ENCODE measurements at regions not wholly inside any gene's neighbourhood (a gene's known extent, or its start where the extent isn't known, plus 50 kb on each side); places are given as distances from the start of the nearest gene placed in this dataset.

DNA sequence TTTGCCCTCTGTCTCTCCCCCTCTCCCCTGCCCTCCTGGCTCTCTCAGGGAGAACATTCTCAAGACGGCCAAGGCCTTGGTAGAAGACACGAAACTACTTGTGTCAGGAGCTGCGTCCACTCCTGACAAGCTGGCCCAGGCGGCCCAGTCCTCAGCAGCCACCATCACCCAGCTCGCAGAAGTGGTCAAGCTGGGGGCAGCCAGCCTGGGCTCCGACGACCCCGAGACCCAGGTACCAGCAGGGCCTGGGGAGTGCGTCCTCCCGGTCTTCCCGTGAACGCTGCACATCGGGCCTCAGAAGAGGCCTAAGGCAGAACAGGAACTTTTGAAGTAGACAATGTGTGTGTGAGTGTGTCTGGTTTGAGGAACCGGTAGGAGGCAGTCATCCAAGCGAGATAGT is 245.4 kb upstream of the TPM1 start:
- no peak overlapping the region for H3K9ac ChIP-seq (ENCODE audit: low read length)
- H3K9me3 ChIP-seq (ENCODE audit: low read length) = no peaks in the 10 kb centered on the region
- no peak overlapping the region for H3K27ac ChIP-seq (ENCODE audit: low read depth, low read length)
- H3K4me1 ChIP-seq (ENCODE audit: insufficient read depth, low read length) = no peaks in the 10 kb centered on the region
- no peak overlapping the region for H3K4me3 ChIP-seq (ENCODE audit: low read depth in 1 of 2, low read length in 2 of 2)
- peaks cover 5% of the 10 kb centered on the region for H3K36me3 ChIP-seq (ENCODE audit: insufficient read depth, low read length)
- no peaks in the 10 kb centered on the region for H3K27me3 ChIP-seq (ENCODE audit: control insufficient read depth in 1 of 2, insufficient read depth in 2 of 2, low read length in 2 of 2)

DNA sequence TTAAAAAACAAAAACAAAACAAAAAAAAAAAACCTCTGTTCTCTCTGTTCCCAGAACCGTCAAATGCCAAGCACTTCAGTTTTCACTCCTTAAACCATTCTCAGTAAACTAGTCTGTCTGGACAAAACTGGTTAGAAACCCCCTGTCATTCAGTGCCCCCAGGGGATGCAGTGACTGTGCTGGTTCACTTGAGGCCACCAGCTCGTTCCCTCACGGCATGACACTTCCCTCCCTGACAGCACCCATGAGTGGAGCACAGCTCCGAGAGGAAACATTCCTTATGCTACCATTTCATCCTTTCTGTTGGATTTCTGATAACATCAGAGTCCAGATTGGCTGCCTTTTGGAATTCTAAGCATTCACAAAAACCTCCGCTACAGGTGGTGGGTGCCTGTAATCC is 244.0 kb upstream of the TPM1 start:
- peaks cover 5% of the 10 kb centered on the region for H3K36me3 ChIP-seq (ENCODE audit: insufficient read depth, low read length)

DNA sequence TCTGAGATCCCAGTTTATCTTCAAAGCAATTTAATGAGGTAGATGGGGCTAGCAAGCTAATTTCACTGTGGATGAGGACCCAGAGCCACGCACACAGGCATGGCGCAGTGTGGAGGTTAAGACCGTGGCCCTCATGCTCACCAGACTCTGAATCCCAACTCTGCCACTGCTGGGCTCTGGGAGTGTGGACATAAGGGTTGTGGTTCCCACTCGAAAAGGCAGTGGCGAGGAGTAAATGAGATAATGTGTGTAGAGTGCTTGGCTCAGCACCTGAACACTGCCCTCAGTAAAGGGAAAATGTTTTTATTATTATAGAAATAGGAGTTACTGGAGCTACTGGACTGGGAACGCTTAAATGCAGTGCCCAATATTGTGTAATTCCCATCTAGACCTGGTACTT is 243.5 kb upstream of the TPM1 start:
- Histone ChIP-seq H3K36me3 (ENCODE audit: insufficient read depth, low read length) (peaks cover 5% of the 10 kb centered on the region), H3K9me3 (ENCODE audit: low read length) (no peaks in the 10 kb centered on the region), H3K9ac (ENCODE audit: low read length) (no peak overlapping the region), H3K4me3 (ENCODE audit: low read depth in 1 of 2, low read length in 2 of 2) (no peak overlapping the region), H3K27ac (ENCODE audit: low read depth, low read length) (no peak overlapping the region), H3K4me1 (ENCODE audit: insufficient read depth, low read length) (no peaks in the 10 kb centered on the region), H3K27me3 (ENCODE audit: control insufficient read depth in 1 of 2, insufficient read depth in 2 of 2, low read length in 2 of 2) (no peaks in the 10 kb centered on the region)

More for the DNA sequence above, 244.0 kb upstream of the TPM1 start:
- Histone ChIP-seq H3K27me3 (ENCODE audit: control insufficient read depth in 1 of 2, insufficient read depth in 2 of 2, low read length in 2 of 2) (no peaks in the 10 kb centered on the region), H3K9me3 (ENCODE audit: low read length) (no peaks in the 10 kb centered on the region), H3K9ac (ENCODE audit: low read length) (no peak overlapping the region), H3K27ac (ENCODE audit: low read depth, low read length) (no peak overlapping the region), H3K4me1 (ENCODE audit: insufficient read depth, low read length) (no peaks in the 10 kb centered on the region), H3K4me3 (ENCODE audit: low read depth in 1 of 2, low read length in 2 of 2) (no peak overlapping the region)

DNA sequence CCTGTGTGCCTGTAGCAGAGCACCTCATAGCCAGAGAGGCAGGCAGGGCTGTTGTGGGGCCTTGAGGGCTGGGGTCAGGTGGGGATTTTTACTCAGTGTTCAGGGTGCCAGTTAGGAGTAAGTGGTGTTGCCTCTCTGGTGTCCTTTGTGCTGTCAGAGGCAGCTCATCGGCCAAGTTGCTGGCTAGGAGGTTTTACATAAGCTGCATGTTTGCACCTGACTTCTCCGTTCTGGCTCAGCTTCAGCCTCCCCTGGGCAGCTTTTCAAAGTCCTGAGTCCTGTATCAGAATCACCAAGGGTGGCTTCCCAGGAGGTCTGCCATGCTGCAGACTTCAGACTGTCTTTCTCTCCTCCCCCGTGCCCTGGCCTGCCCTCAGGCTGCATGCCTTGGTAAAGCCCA is 242.6 kb upstream of the TPM1 start:
- H3K9ac ChIP-seq (ENCODE audit: low read length) = no peak overlapping the region

DNA sequence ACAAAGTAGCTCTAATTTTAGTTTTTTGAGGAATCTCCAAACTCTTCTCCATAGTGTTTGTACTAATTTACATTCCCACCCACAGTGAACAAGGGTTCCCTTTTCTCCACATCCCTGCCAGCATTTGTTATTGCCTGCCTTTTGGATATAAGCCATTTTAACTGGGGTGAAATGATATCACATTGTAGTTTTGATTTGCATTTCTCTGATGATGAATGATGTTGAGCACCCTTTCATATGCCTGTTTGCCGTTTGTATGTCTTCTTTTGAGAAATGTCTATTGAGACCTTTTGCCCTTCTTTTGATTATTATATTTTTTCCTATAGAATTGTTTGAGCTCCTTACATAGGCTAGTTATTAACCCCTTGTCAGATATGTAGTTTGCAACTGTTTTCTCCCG is 239.9 kb upstream of the TPM1 start:
- Histone ChIP-seq H3K9ac (ENCODE audit: low read length) (no peak overlapping the region), H3K36me3 (ENCODE audit: insufficient read depth, low read length) (peaks cover 22% of the 10 kb centered on the region), H3K9me3 (ENCODE audit: low read length) (no peaks in the 10 kb centered on the region), H3K27ac (ENCODE audit: low read depth, low read length) (no peak overlapping the region), H3K27me3 (ENCODE audit: control insufficient read depth in 1 of 2, insufficient read depth in 2 of 2, low read length in 2 of 2) (no peaks in the 10 kb centered on the region), H3K4me3 (ENCODE audit: low read depth in 1 of 2, low read length in 2 of 2) (no peak overlapping the region), H3K4me1 (ENCODE audit: insufficient read depth, low read length) (no peaks in the 10 kb centered on the region)

More for the DNA sequence above, 242.6 kb upstream of the TPM1 start:
- no peak overlapping the region for H3K27ac ChIP-seq (ENCODE audit: low read depth, low read length)
- H3K4me3 ChIP-seq (ENCODE audit: low read depth in 1 of 2, low read length in 2 of 2) = no peak overlapping the region
- H3K4me1 ChIP-seq (ENCODE audit: insufficient read depth, low read length) = no peaks in the 10 kb centered on the region
- no peaks in the 10 kb centered on the region for H3K9me3 ChIP-seq (ENCODE audit: low read length)
- peaks cover 5% of the 10 kb centered on the region for H3K36me3 ChIP-seq (ENCODE audit: insufficient read depth, low read length)
- no peaks in the 10 kb centered on the region for H3K27me3 ChIP-seq (ENCODE audit: control insufficient read depth in 1 of 2, insufficient read depth in 2 of 2, low read length in 2 of 2)

DNA sequence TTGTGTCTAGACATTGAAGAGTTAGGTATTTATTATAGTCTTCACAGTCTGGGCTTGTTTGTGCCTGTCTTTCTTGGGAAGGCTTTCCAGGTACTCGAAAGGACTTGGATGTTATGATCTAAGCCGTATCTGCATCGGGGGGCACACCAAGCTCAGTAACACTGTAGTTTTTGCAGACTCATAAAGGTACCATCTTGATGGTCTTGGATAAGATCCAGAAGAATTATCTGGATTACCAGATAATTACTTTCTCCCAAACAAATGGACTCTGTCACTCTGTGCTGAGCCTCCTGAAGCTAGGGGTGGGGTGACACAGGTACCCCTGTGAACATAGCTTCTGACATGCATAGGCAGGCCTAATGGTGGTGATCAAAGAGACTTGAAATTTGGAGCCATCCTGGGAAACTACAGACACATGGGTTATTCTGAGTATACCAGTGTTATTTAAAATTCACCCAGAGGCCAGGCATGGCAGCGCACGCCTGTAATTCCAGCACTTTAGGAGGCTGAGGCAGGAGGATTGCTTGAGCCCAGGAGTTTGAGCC is 238.6 kb upstream of the TPM1 start:
- Histone ChIP-seq H3K27ac (ENCODE audit: low read depth, low read length) (no peak overlapping the region), H3K4me1 (ENCODE audit: insufficient read depth, low read length) (no peaks in the 10 kb centered on the region), H3K4me3 (ENCODE audit: low read depth in 1 of 2, low read length in 2 of 2) (no peak overlapping the region), H3K36me3 (ENCODE audit: insufficient read depth, low read length) (peaks cover 21% of the 10 kb centered on the region), H3K27me3 (ENCODE audit: control insufficient read depth in 1 of 2, insufficient read depth in 2 of 2, low read length in 2 of 2) (no peaks in the 10 kb centered on the region), H3K9ac (ENCODE audit: low read length) (no peak overlapping the region), H3K9me3 (ENCODE audit: low read length) (no peaks in the 10 kb centered on the region)

DNA sequence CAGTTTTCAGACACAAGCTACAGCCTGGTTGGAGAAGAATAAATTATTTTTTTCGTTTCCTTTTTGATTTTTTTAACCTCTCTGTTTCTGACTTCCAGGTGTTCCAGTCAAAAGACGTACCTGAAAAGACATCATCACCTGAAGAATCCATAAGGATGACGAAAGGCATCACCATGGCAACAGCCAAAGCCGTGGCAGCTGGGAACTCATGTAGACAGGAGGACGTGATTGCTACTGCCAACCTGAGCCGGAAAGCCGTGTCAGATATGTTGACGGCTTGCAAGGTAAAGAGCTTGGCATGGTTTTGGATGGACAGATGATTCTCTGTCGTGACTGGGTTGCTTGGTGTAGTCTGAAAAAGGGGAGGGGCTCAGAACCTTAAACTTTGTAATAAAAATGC is 237.0 kb upstream of the TPM1 start:
- no peak overlapping the region for H3K9ac ChIP-seq (ENCODE audit: low read length)
- no peaks in the 10 kb centered on the region for H3K9me3 ChIP-seq (ENCODE audit: low read length)
- no peaks in the 10 kb centered on the region for H3K4me1 ChIP-seq (ENCODE audit: insufficient read depth, low read length)
- H3K36me3 ChIP-seq (ENCODE audit: insufficient read depth, low read length) = peaks cover 29% of the 10 kb centered on the region
- no peak overlapping the region for H3K27ac ChIP-seq (ENCODE audit: low read depth, low read length)
- no peaks in the 10 kb centered on the region for H3K27me3 ChIP-seq (ENCODE audit: control insufficient read depth in 1 of 2, insufficient read depth in 2 of 2, low read length in 2 of 2)
- no peak overlapping the region for H3K4me3 ChIP-seq (ENCODE audit: low read depth in 1 of 2, low read length in 2 of 2)

DNA sequence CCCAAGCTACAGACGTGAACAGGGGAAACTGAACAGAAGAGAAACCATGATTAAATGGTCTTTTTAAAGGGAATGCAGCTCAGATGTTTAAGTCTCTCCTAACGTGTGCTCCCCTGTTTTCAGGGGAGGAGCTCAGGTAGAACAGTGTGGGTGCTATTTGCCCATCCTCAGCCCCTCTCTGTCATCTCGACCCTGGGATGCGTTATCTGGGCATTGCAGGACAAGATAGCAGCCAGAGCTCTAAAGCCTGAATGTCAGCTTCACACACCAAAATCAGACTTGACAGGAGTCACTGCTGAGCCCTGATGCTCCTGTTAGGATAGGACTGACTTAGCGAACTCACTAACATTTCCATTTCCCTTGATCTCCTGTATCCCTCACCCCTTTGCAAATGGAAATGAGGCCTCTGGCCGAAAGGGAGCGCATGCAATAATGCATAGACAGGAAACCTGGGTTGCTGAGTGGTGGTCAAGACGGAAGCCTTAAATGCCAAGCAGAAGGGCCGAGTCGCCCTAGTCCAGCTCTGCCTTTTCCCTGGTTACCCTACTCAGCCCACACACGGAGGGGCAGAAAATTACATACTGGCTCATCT is 234.9 kb upstream of the TPM1 start:
- Histone ChIP-seq H3K27ac (ENCODE audit: low read depth, low read length) (no peak overlapping the region), H3K4me1 (ENCODE audit: insufficient read depth, low read length) (no peaks in the 10 kb centered on the region), H3K9ac (ENCODE audit: low read length) (no peak overlapping the region), H3K27me3 (ENCODE audit: control insufficient read depth in 1 of 2, insufficient read depth in 2 of 2, low read length in 2 of 2) (no peaks in the 10 kb centered on the region), H3K4me3 (ENCODE audit: low read depth in 1 of 2, low read length in 2 of 2) (no peak overlapping the region), H3K9me3 (ENCODE audit: low read length) (no peaks in the 10 kb centered on the region), H3K36me3 (ENCODE audit: insufficient read depth, low read length) (peaks cover 29% of the 10 kb centered on the region)

DNA sequence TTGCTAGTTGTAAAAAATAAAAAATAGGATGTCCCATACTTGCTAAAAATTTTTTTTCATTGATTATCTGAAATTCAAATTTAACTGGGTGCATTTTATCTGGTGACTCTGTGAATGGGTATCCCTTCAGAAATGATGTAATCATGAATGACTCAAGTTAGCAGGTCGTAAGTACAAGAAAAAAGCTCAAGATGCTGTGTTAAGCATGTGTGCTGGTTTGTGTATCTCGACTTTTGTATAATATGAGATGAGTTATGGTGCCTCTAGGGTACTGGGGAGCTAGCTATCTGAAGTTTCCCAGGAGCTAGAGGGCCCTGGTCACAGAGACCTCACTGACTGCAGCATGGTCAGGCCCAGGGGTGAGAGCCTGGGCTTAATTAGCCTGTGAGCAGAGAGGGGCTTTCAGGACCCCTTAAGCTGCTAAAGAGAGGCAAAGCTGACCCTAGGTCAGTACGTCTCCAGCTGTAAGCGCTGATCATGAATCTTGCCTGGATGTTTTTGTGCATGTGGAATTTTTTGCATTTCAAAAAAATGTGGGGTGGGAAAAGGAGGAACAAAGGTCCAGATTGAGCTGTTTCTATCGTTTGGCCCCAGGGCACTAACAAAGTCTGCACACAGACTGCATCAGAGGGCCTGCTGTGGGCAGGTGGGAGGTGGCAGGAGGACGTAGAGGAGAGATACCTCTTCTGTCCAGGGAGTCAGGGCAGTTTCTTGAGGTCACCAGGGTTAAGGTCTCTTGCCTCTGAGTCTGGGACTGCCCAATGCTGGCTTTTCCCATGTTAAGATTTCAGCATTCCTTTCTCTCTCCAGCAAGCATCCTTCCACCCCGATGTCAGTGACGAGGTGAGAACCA is 233.2 kb upstream of the TPM1 start:
- Histone ChIP-seq H3K4me3 (ENCODE audit: low read depth in 1 of 2, low read length in 2 of 2) (no peak overlapping the region), H3K4me1 (ENCODE audit: insufficient read depth, low read length) (no peaks in the 10 kb centered on the region), H3K9ac (ENCODE audit: low read length) (no peak overlapping the region), H3K27me3 (ENCODE audit: control insufficient read depth in 1 of 2, insufficient read depth in 2 of 2, low read length in 2 of 2) (no peaks in the 10 kb centered on the region), H3K9me3 (ENCODE audit: low read length) (no peaks in the 10 kb centered on the region), H3K36me3 (ENCODE audit: insufficient read depth, low read length) (peaks cover 29% of the 10 kb centered on the region), H3K27ac (ENCODE audit: low read depth, low read length) (no peak overlapping the region)

DNA sequence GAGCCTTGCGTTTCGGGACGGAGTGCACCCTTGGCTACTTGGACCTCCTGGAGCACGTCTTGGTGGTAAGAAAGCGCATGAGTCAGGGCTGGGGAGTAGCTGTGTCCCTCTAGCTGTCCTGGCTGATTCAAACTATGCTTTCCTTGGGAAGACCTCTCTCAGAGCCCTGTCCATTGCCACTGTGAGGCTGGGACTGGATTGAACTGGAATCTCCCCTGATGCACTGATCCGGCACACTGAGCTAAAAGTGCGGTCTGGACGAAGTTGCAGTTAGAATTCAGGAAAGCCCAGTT is 232.6 kb upstream of the TPM1 start:
- Histone ChIP-seq H3K9ac (ENCODE audit: low read length) (no peak overlapping the region), H3K4me3 (ENCODE audit: low read depth in 1 of 2, low read length in 2 of 2) (no peak overlapping the region), H3K27me3 (ENCODE audit: control insufficient read depth in 1 of 2, insufficient read depth in 2 of 2, low read length in 2 of 2) (no peaks in the 10 kb centered on the region), H3K4me1 (ENCODE audit: insufficient read depth, low read length) (no peaks in the 10 kb centered on the region), H3K36me3 (ENCODE audit: insufficient read depth, low read length) (peaks cover 29% of the 10 kb centered on the region), H3K27ac (ENCODE audit: low read depth, low read length) (no peak overlapping the region), H3K9me3 (ENCODE audit: low read length) (no peaks in the 10 kb centered on the region)

DNA sequence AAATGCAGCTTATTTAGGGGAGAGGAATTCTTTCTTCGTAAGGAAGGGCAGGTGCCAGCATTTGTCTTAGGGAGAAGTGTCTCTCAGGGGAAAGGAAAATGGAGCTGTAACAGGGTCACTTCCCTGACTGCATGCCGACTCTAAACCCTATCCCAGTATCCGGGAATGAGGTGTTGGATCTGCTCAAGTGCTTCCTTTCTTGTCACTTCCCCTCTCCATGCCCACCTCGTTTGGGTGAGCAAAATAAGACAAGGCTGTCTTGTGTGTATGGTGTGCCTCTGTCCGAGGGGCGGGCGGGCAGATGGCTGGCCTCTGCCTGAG is 230.1 kb upstream of the TPM1 start:
- H3K27ac ChIP-seq (ENCODE audit: low read depth, low read length) = no peak overlapping the region
- H3K9me3 ChIP-seq (ENCODE audit: low read length) = no peaks in the 10 kb centered on the region
- peaks cover 11% of the 10 kb centered on the region for H3K36me3 ChIP-seq (ENCODE audit: insufficient read depth, low read length)
- H3K4me3 ChIP-seq (ENCODE audit: low read depth in 1 of 2, low read length in 2 of 2) = no peak overlapping the region
- no peaks in the 10 kb centered on the region for H3K4me1 ChIP-seq (ENCODE audit: insufficient read depth, low read length)
- no peak overlapping the region for H3K9ac ChIP-seq (ENCODE audit: low read length)
- no peaks in the 10 kb centered on the region for H3K27me3 ChIP-seq (ENCODE audit: control insufficient read depth in 1 of 2, insufficient read depth in 2 of 2, low read length in 2 of 2)
